Erythroblast (primary cell): ENCODE measurements at regions not wholly inside any gene's neighbourhood (a gene's known extent, or its start where the extent isn't known, plus 50 kb on each side); places are given as distances from the start of the nearest gene placed in this dataset.

Experiments
- GATA1 ChIP-seq: IDR thresholded peaks from 2 replicates; pipeline ENCODE4 v1.6.1; 2011; ENCODE audit warnings: low read depth, mild to moderate bottlenecking, control low read depth, low read length, moderate library complexity
- POLR2A ChIP-seq: IDR thresholded peaks from 2 replicates; pipeline ENCODE4 v1.6.1; 2011; ENCODE audit warnings: mild to moderate bottlenecking, low read length

- TF ChIP-seq POLR2A (no peak), GATA1 (no peak)
Measured at GRCh38 chr13:44855860-44856259, 133.4 kb downstream of the NUFIP1 start.
